ENCODE measurements at regions not wholly inside any gene's neighbourhood (a gene's known extent, or its start where the extent isn't known, plus 50 kb on each side); places are given as distances from the start of the nearest gene placed in this dataset.

GRCh38 chr2:163338270-163338669, 397.5 kb downstream of the FIGN start:
- TF ChIP-seq GATA1 (IDR thresholded peaks at IDR 0.05; ENCODE audit: low read depth, low read length) = no peak
- TF ChIP-seq POLR2A (IDR thresholded peaks at IDR 0.05; ENCODE audit: low read length) = no peak
- no peak for DNase-seq

GRCh38 chr2:163324677-163325076, 411.1 kb downstream of the FIGN start:
- DNase-seq = no peak

GRCh38 chr2:163319006-163319405, 416.8 kb downstream of the FIGN start:
- DNase-seq = peak in 1 of 2 experiments; percentile 17
- TF ChIP-seq GATA1 (IDR thresholded peaks at IDR 0.05; ENCODE audit: low read depth, low read length) (no peak), POLR2A (IDR thresholded peaks at IDR 0.05; ENCODE audit: low read length) (no peak)

More at GRCh38 chr2:163324677-163325076, 411.1 kb downstream of the FIGN start:
- no peak for TF ChIP-seq GATA1 (IDR thresholded peaks at IDR 0.05; ENCODE audit: low read depth, low read length)
- no peak for TF ChIP-seq POLR2A (IDR thresholded peaks at IDR 0.05; ENCODE audit: low read length)

DNA sequence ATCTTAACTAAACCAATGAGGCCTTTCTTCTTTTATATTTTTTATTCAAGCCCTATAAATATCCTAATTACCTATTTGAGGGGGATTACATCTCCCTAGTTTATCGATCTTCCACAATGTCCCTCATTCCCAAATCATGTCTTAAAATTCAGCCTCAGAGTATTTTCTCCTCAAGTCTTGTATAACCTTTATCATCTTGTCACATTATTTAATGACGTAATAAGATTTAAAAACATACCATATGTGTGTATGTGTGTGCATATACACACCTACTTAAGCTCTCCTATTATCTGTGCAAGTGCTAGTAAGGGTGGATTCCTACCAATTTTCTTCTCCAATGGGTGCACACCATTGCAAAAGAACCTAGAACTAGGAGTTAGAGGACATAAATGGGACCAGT, 421.1 kb downstream of the FIGN start:
- DNase-seq = no peak
- TF ChIP-seq POLR2A (IDR thresholded peaks at IDR 0.05; ENCODE audit: low read length) (no peak), GATA1 (IDR thresholded peaks at IDR 0.05; ENCODE audit: low read depth, low read length) (no peak)

- no peak for DNase-seq
- TF ChIP-seq GATA1 (IDR thresholded peaks at IDR 0.05; ENCODE audit: low read depth, low read length) (no peak), POLR2A (IDR thresholded peaks at IDR 0.05; ENCODE audit: low read length) (no peak)
These were observed 423.1 kb downstream of the FIGN start for GRCh38 chr2:163312713-163313112.

DNA sequence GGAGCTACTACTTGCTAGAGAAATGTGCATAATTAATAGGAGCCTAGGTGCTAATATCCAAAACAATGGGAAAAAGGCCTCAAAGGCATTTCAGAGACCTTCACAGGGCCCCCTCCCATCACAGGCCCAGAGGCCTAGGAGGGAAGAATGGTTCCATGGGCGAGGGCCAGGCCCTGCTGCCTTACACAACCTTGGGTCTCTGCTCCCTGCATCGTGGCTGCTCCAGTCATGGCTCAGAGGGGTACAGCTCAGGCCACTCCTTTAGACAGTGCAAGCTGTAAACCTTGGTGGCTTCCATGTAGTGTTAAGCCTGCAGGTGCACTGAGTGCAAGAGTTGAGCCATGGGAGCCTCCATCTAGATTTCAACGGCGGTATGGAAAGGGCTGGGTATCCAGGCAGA, 429.2 kb downstream of the FIGN start:
- no peak for TF ChIP-seq GATA1 (IDR thresholded peaks at IDR 0.05; ENCODE audit: low read depth, low read length)
- TF ChIP-seq POLR2A (IDR thresholded peaks at IDR 0.05; ENCODE audit: low read length) = no peak
- DNase-seq = no peak

DNA sequence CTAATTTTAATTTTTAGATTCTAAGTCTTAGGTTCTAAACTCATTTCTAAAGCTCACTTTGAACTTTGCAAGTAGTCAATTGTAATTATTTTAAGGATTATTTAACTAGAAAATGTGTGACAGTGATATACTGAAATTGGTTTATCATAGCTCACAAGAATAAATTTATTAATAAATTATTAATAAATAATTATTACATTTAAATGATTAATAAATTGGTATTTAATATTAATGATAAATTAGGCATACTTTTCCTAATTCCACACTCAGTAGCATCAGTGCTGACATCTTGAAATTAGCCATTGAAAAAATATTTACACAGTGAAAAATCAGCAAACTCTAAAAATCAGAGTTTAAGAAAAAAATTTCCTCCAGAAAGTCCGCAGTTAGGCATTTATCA, 433.7 kb downstream of the FIGN start:
- TF ChIP-seq POLR2A (IDR thresholded peaks at IDR 0.05; ENCODE audit: low read length) (no peak), GATA1 (IDR thresholded peaks at IDR 0.05; ENCODE audit: low read depth, low read length) (no peak)
- no peak for DNase-seq

GRCh38 chr2:163291790-163292189, 444.0 kb downstream of the FIGN start:
- no peak for DNase-seq
- TF ChIP-seq POLR2A (IDR thresholded peaks at IDR 0.05; ENCODE audit: low read length) (no peak), GATA1 (IDR thresholded peaks at IDR 0.05; ENCODE audit: low read depth, low read length) (no peak)

- TF ChIP-seq POLR2A (IDR thresholded peaks at IDR 0.05; ENCODE audit: low read length) = no peak
- TF ChIP-seq GATA1 (IDR thresholded peaks at IDR 0.05; ENCODE audit: low read depth, low read length) = no peak
- DNase-seq = no peak
These were observed 443.1 kb upstream of the KCNH7 start for GRCh38 chr2:163281717-163282116.

GRCh38 chr2:163269374-163270021, 430.9 kb upstream of the KCNH7 start:
- TF ChIP-seq GATA1 (IDR thresholded peaks at IDR 0.05; ENCODE audit: low read depth, low read length) (no peak), POLR2A (IDR thresholded peaks at IDR 0.05; ENCODE audit: low read length) (no peak)
- no peak for DNase-seq

DNA sequence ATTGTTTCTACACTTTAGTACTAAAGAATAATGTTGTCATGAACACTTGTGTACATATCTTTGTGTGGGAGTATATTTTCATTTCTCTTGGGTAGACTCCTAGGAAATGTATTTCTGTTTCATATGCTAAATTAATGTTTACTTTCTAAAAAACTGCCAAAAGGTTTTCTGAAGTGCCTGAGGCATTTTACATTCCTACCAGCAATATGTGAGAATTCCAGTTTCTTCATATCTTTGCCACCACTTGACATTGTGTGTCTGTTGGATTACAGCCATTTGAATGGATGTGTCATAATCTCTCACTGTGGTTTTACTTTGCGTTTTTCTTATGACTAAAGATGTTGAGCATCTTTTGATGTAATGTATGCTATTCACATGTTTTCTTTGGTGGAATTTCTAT, 428.2 kb upstream of the KCNH7 start:
- TF ChIP-seq GATA1 (IDR thresholded peaks at IDR 0.05; ENCODE audit: low read depth, low read length) (no peak), POLR2A (IDR thresholded peaks at IDR 0.05; ENCODE audit: low read length) (no peak)
- DNase-seq = no peak

DNA sequence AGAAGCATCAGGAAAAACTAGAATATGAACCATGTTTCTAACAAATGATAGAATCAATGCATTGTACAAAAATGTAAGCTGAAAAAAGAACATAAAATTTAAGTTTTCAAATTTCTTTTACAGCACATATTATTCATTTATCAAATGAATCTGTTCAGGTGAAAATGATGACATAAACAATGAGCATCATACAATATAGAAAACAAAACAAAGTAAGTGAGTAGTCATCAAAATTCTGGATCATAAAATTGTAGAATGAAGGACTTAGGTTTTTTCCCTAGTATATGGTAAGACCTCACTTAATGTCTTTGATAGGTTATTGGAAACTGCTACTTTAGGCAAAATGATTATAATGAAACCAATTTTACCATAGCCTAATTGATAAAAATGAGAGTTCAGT, 427.0 kb upstream of the KCNH7 start:
- TF ChIP-seq POLR2A (IDR thresholded peaks at IDR 0.05; ENCODE audit: low read length) = no peak
- TF ChIP-seq GATA1 (IDR thresholded peaks at IDR 0.05; ENCODE audit: low read depth, low read length) = no peak
- DNase-seq = no peak

DNA sequence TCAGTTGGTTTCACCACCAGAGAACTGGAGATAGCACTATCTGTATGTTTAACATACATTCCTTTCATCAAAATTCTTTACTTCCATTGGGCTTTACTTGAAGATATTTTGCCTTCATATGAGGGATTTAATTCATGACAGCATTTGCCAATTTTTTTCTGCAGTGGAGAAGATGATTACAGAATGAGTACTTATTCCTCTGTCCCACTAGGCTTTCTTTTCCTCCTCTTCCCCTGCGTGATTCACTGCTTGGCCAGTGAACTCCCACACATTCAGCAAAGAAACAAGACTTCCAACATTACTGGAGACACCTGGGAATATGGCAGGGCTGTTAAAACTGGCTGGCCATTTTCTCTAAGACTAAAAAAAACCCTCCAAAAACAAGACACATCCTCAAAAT, 425.8 kb upstream of the KCNH7 start:
- DNase-seq = no peak
- TF ChIP-seq POLR2A (IDR thresholded peaks at IDR 0.05; ENCODE audit: low read length) = no peak
- TF ChIP-seq GATA1 (IDR thresholded peaks at IDR 0.05; ENCODE audit: low read depth, low read length) = no peak

DNA sequence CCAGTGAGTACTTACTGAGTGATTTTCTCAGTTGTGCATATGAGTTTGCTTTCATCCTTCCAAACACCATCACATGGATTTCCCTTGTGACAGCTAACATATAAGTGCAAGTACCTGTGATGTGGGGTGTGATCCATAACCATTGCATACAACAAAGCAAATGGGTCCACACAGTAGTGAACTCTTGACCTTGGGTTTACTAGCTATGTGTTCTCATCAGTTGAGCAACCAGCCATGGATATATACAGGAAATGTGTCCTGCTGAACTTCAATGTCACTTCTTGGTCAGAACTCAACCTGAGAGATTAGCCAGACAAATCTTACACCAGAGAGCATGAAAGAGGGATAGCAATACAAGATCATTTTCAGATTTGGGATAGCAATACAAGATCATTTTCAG, 420.9 kb upstream of the KCNH7 start:
- TF ChIP-seq POLR2A (IDR thresholded peaks at IDR 0.05; ENCODE audit: low read length) = no peak
- no peak for TF ChIP-seq GATA1 (IDR thresholded peaks at IDR 0.05; ENCODE audit: low read depth, low read length)
- DNase-seq = no peak

GRCh38 chr2:163255086-163255485, 416.5 kb upstream of the KCNH7 start:
- no peak for DNase-seq
- TF ChIP-seq POLR2A (IDR thresholded peaks at IDR 0.05; ENCODE audit: low read length) = no peak
- TF ChIP-seq GATA1 (IDR thresholded peaks at IDR 0.05; ENCODE audit: low read depth, low read length) = no peak

All from erythroblast (primary cell).